ENCODE measurements at regions not wholly inside any gene's neighbourhood (a gene's known extent, or its start where the extent isn't known, plus 50 kb on each side); places are given as distances from the start of the nearest gene placed in this dataset.

DNA sequence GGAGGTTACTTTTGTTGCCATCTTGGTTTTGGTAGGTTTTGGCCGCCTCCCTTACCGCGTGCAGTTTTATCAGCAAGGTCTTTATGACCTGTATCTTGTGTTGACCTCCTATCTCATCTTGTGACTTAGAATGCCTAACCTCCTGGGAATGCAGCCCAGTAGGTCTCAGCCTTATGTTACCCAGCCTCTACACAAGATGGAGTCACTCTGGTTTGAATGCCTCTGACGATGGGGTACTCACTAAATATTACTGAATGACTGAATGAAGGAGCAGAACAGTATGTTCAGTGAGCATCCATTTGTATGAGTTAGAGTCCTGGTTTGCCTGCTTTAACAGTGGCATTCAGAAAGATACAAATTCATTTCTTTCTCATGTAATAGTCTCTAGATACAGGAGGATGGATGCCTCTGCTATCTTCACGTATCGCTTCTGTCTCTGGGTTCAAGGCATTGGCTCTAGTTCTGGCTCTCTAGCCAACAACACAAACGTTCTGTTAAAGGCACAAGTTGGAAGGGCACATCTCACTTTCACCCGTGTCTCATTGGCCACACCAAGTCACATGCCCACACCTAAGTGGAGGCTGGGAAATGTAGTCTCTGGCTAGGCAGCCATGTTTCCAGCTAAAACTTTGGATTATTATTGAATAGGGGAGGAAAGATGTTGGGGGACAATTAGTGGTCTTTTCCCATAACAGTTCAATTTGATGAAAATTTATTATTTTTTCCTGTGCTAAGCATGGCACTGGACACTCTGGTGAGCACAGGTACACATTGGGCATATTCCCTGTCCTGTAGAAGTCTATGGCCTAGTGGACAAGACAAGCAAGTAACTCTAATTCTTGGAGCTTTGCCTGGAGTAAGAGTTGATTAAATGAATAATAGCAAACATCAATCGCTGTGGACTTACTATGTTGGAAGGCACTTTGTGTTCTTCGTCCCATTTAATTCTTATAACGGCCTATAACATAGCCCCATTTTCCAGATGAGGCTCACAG lies 75.2 kb upstream of the RPH3A start:
- TF ChIP-seq EZH2 (IDR thresholded peaks at IDR 0.05) (no peak), EZH2phosphoT487 (IDR thresholded peaks at IDR 0.05) (no peak)
- TF ChIP-seq, protein P1, sequence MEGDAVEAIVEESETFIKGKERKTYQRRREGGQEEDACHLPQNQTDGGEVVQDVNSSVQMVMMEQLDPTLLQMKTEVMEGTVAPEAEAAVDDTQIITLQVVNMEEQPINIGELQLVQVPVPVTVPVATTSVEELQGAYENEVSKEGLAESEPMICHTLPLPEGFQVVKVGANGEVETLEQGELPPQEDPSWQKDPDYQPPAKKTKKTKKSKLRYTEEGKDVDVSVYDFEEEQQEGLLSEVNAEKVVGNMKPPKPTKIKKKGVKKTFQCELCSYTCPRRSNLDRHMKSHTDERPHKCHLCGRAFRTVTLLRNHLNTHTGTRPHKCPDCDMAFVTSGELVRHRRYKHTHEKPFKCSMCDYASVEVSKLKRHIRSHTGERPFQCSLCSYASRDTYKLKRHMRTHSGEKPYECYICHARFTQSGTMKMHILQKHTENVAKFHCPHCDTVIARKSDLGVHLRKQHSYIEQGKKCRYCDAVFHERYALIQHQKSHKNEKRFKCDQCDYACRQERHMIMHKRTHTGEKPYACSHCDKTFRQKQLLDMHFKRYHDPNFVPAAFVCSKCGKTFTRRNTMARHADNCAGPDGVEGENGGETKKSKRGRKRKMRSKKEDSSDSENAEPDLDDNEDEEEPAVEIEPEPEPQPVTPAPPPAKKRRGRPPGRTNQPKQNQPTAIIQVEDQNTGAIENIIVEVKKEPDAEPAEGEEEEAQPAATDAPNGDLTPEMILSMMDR (IDR thresholded peaks at IDR 0.05): no peak
- no peak overlapping the region for H3K4me3 ChIP-seq
- Mint-ChIP-seq H3K36me3 (no peaks in the 10 kb centered on the region), H3K4me3 (no peak overlapping the region), H3K27me3 (ENCODE audit: insufficient read depth, low read depth) (no peaks in the 10 kb centered on the region), H3K9me3 (no peaks in the 10 kb centered on the region), H3K27ac (peak overlapping the region; percentile 22), H3K4me1 (peaks cover 12% of the 10 kb centered on the region)
- no peaks in the 10 kb centered on the region for H3K36me3 ChIP-seq
- no peaks in the 10 kb centered on the region for H3K79me2 ChIP-seq (ENCODE audit: low read depth)
- H3K27ac ChIP-seq: no peak overlapping the region
- no peak overlapping the region for H3K4me2 ChIP-seq
- peaks cover 7% of the 10 kb centered on the region for H3F3A ChIP-seq (ENCODE audit: low read depth)
- H3K9me3 ChIP-seq (ENCODE audit: low read depth): no peaks in the 10 kb centered on the region
- DNase-seq (ENCODE audit: low spot score): peak; percentile 48
- no peaks in the 10 kb centered on the region for H4K20me1 ChIP-seq (ENCODE audit: low read depth)
- H3K27me3 ChIP-seq: no peaks in the 10 kb centered on the region
- H3K9ac ChIP-seq: no peak overlapping the region
- peak overlapping the region; percentile 97 for H2AFZ ChIP-seq (replicated peaks)
- H3K4me1 ChIP-seq: peaks cover 11% of the 10 kb centered on the region

DNA sequence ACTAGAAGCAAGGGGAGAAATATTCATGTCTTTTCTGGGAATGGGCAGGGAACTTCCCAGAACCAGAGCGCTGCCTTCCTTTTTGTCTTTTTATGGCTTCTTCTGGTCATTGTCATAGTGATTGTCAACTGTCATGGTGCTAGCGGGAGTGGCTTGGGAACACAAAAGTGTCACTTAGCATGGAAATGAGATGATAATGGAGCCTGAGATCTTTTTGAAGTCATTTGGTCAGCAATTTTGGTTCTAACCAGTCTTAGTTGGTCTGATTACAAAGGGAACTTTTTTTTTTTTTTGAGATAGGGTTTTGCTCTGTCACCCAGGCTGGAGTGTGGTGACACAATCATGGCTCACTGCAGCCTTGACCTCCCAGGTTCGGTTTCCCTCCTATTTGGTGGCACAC lies 62.7 kb upstream of the RPH3A start:
- Mint-ChIP-seq H3K4me1 (peaks cover 4% of the 10 kb centered on the region), H3K9me3 (no peaks in the 10 kb centered on the region), H3K36me3 (no peaks in the 10 kb centered on the region), H3K27me3 (ENCODE audit: insufficient read depth, low read depth) (no peaks in the 10 kb centered on the region), H3K27ac (no peak overlapping the region), H3K4me3 (no peak overlapping the region)
- H3K27ac ChIP-seq: no peak overlapping the region
- TF ChIP-seq, protein P1 (IDR thresholded peaks at IDR 0.05): no peak
- no peak for TF ChIP-seq EZH2 (IDR thresholded peaks at IDR 0.05)
- TF ChIP-seq EZH2phosphoT487 (IDR thresholded peaks at IDR 0.05): no peak
- no peak overlapping the region for H3K9ac ChIP-seq
- no peaks in the 10 kb centered on the region for H3F3A ChIP-seq (ENCODE audit: low read depth)
- H3K9me3 ChIP-seq (ENCODE audit: low read depth): no peaks in the 10 kb centered on the region
- no peak overlapping the region for H2AFZ ChIP-seq (replicated peaks)
- no peaks in the 10 kb centered on the region for H3K27me3 ChIP-seq
- H4K20me1 ChIP-seq (ENCODE audit: low read depth): no peaks in the 10 kb centered on the region
- H3K79me2 ChIP-seq (ENCODE audit: low read depth): no peaks in the 10 kb centered on the region
- H3K4me1 ChIP-seq: peaks cover 6% of the 10 kb centered on the region
- DNase-seq (ENCODE audit: low spot score): no peak
- no peak overlapping the region for H3K4me3 ChIP-seq
- H3K36me3 ChIP-seq: no peaks in the 10 kb centered on the region
- no peak overlapping the region for H3K4me2 ChIP-seq

DNA sequence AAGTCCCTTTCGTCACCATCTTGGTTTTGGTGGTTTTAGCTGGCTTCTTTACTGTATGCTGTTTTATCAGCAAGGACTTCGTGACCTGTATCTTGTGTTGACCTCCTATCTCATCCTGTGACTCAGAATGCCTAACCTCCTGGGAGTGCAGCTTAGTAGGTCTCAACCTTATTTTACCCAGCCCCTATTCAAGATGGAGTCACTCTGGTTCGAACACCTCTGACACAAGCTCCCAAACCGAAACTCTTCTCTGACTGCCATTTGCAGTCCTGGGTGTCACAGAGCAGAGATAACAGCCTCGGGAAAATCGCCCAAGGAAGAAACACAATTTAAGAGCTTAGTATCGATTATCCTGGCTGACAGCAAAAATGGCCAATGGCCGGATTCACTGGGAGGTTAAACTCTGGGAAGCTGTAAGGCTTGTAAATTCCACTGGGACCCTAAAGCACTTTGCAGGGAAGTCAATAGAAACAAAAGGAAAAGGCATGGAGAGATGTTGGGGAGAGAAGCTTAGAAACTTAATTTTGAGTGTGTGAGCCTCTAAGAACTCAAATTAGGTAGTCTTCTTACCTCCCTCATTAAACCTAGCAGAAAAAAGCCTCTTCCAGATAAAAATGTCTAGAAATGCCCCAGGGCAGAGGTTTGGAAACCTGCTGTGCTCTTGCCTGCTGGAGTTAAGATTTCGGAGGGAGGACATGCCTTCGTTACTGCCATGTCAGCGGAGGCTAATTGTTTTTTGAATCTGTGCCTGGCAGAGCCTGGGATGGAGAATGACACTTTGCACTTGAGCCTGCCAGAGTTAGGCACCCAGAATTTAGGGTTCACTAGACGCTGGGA lies 56.5 kb upstream of the RPH3A start:
- no peak overlapping the region for H3K27ac Mint-ChIP-seq
- peaks cover 7% of the 10 kb centered on the region for H3K4me1 Mint-ChIP-seq
- no peaks in the 10 kb centered on the region for H3K36me3 Mint-ChIP-seq
- Histone ChIP-seq H3K27me3 (no peaks in the 10 kb centered on the region), H4K20me1 (ENCODE audit: low read depth) (no peaks in the 10 kb centered on the region), H3K4me1 (peaks cover 11% of the 10 kb centered on the region), H2AFZ (replicated peaks) (no peak overlapping the region), H3K36me3 (no peaks in the 10 kb centered on the region), H3K4me2 (peak overlapping the region; percentile 18), H3K79me2 (ENCODE audit: low read depth) (no peaks in the 10 kb centered on the region), H3K9ac (no peak overlapping the region), H3F3A (ENCODE audit: low read depth) (peaks cover 10% of the 10 kb centered on the region), H3K27ac (no peak overlapping the region), H3K9me3 (ENCODE audit: low read depth) (no peaks in the 10 kb centered on the region), H3K4me3 (no peak overlapping the region)
- no peaks in the 10 kb centered on the region for H3K9me3 Mint-ChIP-seq
- peak; percentile 26 for DNase-seq (ENCODE audit: low spot score)
- no peak overlapping the region for H3K4me3 Mint-ChIP-seq
- H3K27me3 Mint-ChIP-seq (ENCODE audit: insufficient read depth, low read depth): peaks cover 2% of the 10 kb centered on the region
- TF ChIP-seq EZH2phosphoT487 (IDR thresholded peaks at IDR 0.05): no peak

Data from neural progenitor cell (in vitro differentiated cells).